IPS-20b (cell line): ENCODE measurements at regions not wholly inside any gene's neighbourhood (a gene's known extent, or its start where the extent isn't known, plus 50 kb on each side); places are given as distances from the start of the nearest gene placed in this dataset.

ENCODE experiments used
- H3K27ac ChIP-seq: one replicate; pipeline ENCODE4 v1.5.1; 2013; ENCODE audit warnings: low read length
- H3K27me3 ChIP-seq: 2 replicates; pipeline ENCODE4 v1.6.1; 2013; ENCODE audit warnings: mild to moderate bottlenecking, low read length, inconsistent platforms; ENCODE audit not compliant: insufficient read depth
- H3K36me3 ChIP-seq: 2 replicates; pipeline ENCODE4 v1.6.1; 2013; ENCODE audit warnings: low read depth, mild to moderate bottlenecking, inconsistent platforms, low read length, moderate library complexity; ENCODE audit not compliant: insufficient read depth
- H3K4me1 ChIP-seq: 2 replicates; pipeline ENCODE4 v1.6.1; 2013; ENCODE audit warnings: mild to moderate bottlenecking, control low read depth, inconsistent platforms, low read length, moderate library complexity; ENCODE audit not compliant: insufficient read depth
- H3K4me3 ChIP-seq: 2 replicates; pipeline ENCODE4 v1.5.1; 2013; ENCODE audit warnings: mild to moderate bottlenecking, low read length, inconsistent platforms
- H3K9ac ChIP-seq: 2 replicates; pipeline ENCODE4 v1.6.1; 2013; ENCODE audit warnings: low read depth, mild to moderate bottlenecking, inconsistent platforms, low read length, moderate library complexity
- H3K9me3 ChIP-seq: 2 replicates; pipeline ENCODE4 v1.6.1; 2013; ENCODE audit warnings: mild to moderate bottlenecking, low read depth, low read length, inconsistent platforms; ENCODE audit not compliant: insufficient read depth

DNA sequence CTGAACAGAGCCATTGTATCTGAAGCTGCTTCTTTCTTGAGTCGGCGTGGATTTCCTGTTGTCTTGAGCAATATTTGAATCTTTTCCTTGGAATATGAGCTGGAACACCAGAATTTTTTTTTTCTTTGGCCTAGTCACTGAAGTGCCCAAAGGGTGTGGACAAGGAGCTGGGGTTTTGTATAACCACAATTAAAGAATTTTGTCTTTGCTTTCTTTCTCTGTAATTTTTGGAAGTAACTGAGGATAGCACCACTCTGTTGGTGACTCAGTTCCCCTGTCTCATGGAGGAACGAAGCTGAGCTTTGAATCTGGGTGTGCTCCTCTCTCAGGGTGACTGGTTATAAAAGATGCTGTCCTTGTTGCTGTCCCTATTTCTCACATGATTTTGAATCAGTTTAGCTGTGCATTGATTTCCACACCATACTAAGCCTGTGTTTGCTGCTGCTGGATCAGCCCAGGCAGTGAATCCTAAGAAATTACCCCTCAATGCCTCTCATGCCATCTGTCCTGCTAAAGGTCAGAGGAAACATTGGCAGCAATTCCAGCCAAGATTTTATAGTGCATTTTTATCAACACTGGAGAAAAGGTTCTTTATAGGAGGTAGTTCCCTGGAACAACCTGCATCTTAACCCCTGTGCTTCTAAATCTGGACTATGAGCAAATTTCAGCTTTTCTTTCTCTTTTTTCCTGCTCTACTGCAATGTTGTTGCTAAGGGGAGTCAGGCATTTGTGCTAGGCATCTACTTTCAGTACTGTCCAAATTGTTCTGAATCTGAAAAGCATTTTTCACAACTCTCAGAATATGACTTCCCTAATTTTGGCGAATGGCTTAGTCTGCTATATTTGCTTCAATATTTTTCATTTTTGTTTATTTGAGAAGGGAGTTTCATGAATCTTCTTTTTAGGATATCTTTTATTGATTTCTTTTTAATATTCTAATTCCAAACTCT, 540.8 kb downstream of the SOX6 start:
- no peaks in the 10 kb centered on the region for H3K4me1 ChIP-seq
- no peak overlapping the region for H3K9ac ChIP-seq
- H3K27ac ChIP-seq = no peak overlapping the region
- no peaks in the 10 kb centered on the region for H3K36me3 ChIP-seq
- H3K9me3 ChIP-seq = no peaks in the 10 kb centered on the region
- H3K4me3 ChIP-seq = no peak overlapping the region
- no peaks in the 10 kb centered on the region for H3K27me3 ChIP-seq

DNA sequence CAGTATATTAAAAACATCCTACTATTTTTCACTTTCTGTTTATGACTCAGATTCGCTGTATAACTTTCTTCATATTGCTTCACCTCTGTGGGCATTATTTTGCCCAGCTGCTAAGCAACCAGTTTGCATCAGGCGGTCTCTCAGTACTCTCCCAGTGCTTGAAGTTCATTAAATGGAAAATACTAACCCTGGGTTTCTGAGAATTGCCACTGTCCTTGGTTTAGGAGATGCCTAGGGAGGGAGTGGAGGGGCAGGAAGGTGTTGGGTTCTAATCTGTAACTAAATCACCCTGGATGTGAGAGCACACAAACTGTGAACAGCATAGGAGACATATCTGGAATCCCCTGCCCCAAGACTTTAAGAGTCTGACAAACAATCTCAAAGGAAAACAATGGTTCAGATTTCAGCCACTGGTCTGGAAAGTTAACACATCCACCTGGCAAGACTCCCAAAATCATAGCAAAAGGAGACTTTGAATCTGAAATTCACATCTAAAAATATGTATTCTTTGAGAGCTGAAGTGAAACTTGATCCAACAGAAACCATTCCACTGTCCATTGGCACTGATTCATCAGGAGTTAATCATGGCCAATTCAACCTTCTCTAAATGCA, 540.0 kb downstream of the SOX6 start:
- H3K9ac ChIP-seq = no peak overlapping the region
- no peak overlapping the region for H3K27ac ChIP-seq
- no peaks in the 10 kb centered on the region for H3K27me3 ChIP-seq
- no peaks in the 10 kb centered on the region for H3K4me1 ChIP-seq
- no peak overlapping the region for H3K4me3 ChIP-seq
- no peaks in the 10 kb centered on the region for H3K9me3 ChIP-seq
- no peaks in the 10 kb centered on the region for H3K36me3 ChIP-seq

GRCh38 chr11:15817001-15817400, 539.3 kb downstream of the SOX6 start:
- Histone ChIP-seq H3K9me3 (no peaks in the 10 kb centered on the region), H3K9ac (no peak overlapping the region), H3K4me1 (no peaks in the 10 kb centered on the region), H3K27me3 (no peaks in the 10 kb centered on the region), H3K27ac (no peak overlapping the region), H3K4me3 (no peak overlapping the region), H3K36me3 (no peaks in the 10 kb centered on the region)

- Histone ChIP-seq H3K4me1 (no peaks in the 10 kb centered on the region), H3K36me3 (no peaks in the 10 kb centered on the region), H3K9me3 (no peaks in the 10 kb centered on the region), H3K9ac (no peak overlapping the region), H3K27ac (no peak overlapping the region), H3K27me3 (no peaks in the 10 kb centered on the region), H3K4me3 (no peak overlapping the region)
These were observed 538.1 kb downstream of the SOX6 start for GRCh38 chr11:15818132-15818842.

- no peaks in the 10 kb centered on the region for H3K9me3 ChIP-seq
- no peak overlapping the region for H3K9ac ChIP-seq
- H3K27me3 ChIP-seq = no peaks in the 10 kb centered on the region
- H3K27ac ChIP-seq = no peak overlapping the region
- H3K36me3 ChIP-seq = no peaks in the 10 kb centered on the region
- no peak overlapping the region for H3K4me3 ChIP-seq
- no peaks in the 10 kb centered on the region for H3K4me1 ChIP-seq
These were observed 536.6 kb downstream of the SOX6 start for GRCh38 chr11:15819679-15820286.

GRCh38 chr11:15821451-15821850, 534.9 kb downstream of the SOX6 start:
- Histone ChIP-seq H3K9me3 (no peaks in the 10 kb centered on the region), H3K27me3 (no peaks in the 10 kb centered on the region), H3K27ac (no peak overlapping the region), H3K36me3 (no peaks in the 10 kb centered on the region), H3K4me3 (no peak overlapping the region), H3K9ac (no peak overlapping the region), H3K4me1 (no peaks in the 10 kb centered on the region)

GRCh38 chr11:15824060-15824459, 532.3 kb downstream of the SOX6 start:
- no peak overlapping the region for H3K4me3 ChIP-seq
- H3K36me3 ChIP-seq = no peaks in the 10 kb centered on the region
- no peak overlapping the region for H3K27ac ChIP-seq
- no peak overlapping the region for H3K9ac ChIP-seq
- H3K4me1 ChIP-seq = no peaks in the 10 kb centered on the region
- no peaks in the 10 kb centered on the region for H3K27me3 ChIP-seq
- no peaks in the 10 kb centered on the region for H3K9me3 ChIP-seq

DNA sequence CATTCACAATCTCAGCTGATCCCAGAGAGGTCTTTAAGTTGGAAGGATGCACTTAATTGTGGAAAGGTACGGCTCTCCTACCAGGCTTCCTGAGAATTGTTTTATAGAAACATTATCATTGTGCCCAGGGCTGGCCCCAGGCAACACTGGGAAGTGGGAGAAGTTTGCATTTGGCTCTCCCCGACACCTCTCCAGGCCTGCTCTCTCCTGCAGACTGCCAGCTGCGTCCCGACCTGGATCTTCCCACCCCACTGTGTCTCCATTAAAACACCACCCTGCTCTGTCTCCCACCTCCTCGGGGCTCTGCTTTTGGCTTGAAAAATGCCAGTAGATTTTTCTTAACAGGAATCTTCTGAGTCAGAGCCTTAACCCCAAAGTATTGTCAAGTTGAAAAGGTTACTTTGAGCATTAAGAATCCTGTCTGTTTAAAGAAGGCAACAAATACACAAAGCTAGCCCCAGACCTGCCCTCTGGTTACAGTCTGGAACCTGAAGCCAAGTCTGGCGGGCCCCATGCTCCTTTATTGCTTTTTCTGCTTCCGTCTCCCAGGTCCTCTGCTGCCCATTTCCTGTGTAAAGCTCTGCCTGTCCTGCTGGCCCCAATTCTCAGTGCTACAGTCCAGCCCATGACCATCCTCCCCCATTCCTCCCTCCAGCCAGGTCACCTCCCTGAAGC, 530.2 kb downstream of the SOX6 start:
- Histone ChIP-seq H3K9ac (no peak overlapping the region), H3K27me3 (no peaks in the 10 kb centered on the region), H3K9me3 (no peaks in the 10 kb centered on the region), H3K4me3 (no peak overlapping the region), H3K36me3 (no peaks in the 10 kb centered on the region), H3K27ac (no peak overlapping the region), H3K4me1 (no peaks in the 10 kb centered on the region)

- no peaks in the 10 kb centered on the region for H3K36me3 ChIP-seq
- H3K9me3 ChIP-seq = no peaks in the 10 kb centered on the region
- H3K9ac ChIP-seq = no peak overlapping the region
- no peak overlapping the region for H3K27ac ChIP-seq
- no peak overlapping the region for H3K4me3 ChIP-seq
- H3K4me1 ChIP-seq = no peaks in the 10 kb centered on the region
- H3K27me3 ChIP-seq = no peaks in the 10 kb centered on the region
These were observed 529.5 kb downstream of the SOX6 start for GRCh38 chr11:15826826-15827225.

DNA sequence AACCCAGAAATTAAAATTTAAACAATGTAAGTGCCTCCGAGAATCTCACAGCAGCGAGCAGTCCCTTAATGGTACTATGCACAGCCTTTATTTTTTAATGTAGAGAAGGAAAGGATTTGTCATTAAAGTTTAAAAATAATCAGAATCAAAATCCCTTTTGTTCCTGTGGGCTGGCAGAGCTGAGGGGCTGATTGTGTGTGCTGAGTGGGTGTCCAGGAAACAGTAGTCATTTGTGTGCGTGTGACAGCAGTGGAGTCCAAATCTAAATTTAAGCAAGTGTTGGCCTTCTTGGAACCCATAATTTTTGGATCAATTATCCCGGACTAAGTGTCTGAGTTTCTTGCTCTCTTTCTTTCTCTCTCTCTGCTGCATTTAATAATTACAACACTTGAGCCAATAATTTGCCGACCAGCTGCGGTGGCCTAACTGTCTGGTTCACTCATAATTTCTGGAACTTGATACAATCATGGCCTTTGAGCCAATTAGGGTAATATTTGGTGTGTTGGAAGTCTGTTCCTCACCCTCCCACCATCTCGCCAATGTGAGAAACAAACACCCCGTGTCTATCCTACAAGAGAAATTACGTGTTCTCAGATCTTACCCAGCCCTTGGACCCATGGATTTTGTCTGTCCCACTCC, 528.0 kb downstream of the SOX6 start:
- H3K27me3 ChIP-seq = no peaks in the 10 kb centered on the region
- no peak overlapping the region for H3K27ac ChIP-seq
- H3K4me1 ChIP-seq = no peaks in the 10 kb centered on the region
- H3K9me3 ChIP-seq = no peaks in the 10 kb centered on the region
- H3K4me3 ChIP-seq = no peak overlapping the region
- H3K36me3 ChIP-seq = no peaks in the 10 kb centered on the region
- no peak overlapping the region for H3K9ac ChIP-seq

GRCh38 chr11:15829312-15829711, 527.0 kb downstream of the SOX6 start:
- Histone ChIP-seq H3K27ac (no peak overlapping the region), H3K36me3 (no peaks in the 10 kb centered on the region), H3K27me3 (no peaks in the 10 kb centered on the region), H3K4me3 (no peak overlapping the region), H3K9me3 (no peaks in the 10 kb centered on the region), H3K9ac (no peak overlapping the region), H3K4me1 (no peaks in the 10 kb centered on the region)
